ENCODE measurements at regions not wholly inside any gene's neighbourhood (a gene's known extent, or its start where the extent isn't known, plus 50 kb on each side); places are given as distances from the start of the nearest gene placed in this dataset.

DNA sequence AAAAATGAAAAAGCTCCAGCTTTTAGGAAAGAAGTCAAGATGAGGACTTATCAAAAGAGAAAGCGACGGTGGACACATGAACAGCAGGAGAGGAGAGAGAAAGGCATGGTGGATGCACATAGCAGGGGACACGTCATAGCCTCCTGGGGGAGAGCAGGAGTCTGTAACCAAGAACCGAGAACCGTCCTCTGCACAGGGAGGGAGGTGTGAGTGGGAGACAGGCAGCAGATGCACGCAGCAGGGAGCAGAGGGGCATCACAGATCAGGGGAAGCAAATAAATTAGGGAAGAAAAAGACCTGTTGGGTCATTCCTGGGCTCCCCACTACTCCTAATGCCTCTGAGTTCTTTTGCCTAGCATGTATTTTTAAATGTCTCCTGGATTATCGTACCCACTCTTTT, 138.1 kb upstream of the RMST start:
- TF ChIP-seq, protein P1, sequence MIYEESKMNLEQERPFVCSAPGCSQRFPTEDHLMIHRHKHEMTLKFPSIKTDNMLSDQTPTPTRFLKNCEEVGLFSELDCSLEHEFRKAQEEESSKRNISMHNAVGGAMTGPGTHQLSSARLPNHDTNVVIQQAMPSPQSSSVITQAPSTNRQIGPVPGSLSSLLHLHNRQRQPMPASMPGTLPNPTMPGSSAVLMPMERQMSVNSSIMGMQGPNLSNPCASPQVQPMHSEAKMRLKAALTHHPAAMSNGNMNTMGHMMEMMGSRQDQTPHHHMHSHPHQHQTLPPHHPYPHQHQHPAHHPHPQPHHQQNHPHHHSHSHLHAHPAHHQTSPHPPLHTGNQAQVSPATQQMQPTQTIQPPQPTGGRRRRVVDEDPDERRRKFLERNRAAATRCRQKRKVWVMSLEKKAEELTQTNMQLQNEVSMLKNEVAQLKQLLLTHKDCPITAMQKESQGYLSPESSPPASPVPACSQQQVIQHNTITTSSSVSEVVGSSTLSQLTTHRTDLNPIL (CRISPR knock-in tag; IDR thresholded peaks at IDR 0.05; ENCODE audit: low read depth), result no peak
- TF ChIP-seq, protein P2, sequence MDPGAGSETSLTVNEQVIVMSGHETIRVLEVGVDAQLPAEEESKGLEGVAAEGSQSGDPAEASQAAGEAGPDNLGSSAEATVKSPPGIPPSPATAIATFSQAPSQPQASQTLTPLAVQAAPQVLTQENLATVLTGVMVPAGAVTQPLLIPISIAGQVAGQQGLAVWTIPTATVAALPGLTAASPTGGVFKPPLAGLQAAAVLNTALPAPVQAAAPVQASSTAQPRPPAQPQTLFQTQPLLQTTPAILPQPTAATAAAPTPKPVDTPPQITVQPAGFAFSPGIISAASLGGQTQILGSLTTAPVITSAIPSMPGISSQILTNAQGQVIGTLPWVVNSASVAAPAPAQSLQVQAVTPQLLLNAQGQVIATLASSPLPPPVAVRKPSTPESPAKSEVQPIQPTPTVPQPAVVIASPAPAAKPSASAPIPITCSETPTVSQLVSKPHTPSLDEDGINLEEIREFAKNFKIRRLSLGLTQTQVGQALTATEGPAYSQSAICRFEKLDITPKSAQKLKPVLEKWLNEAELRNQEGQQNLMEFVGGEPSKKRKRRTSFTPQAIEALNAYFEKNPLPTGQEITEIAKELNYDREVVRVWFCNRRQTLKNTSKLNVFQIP (CRISPR knock-in tag; IDR thresholded peaks at IDR 0.05; ENCODE audit: borderline replicate concordance, low read depth), result no peak
- no peak for TF ChIP-seq ZC3H10 (CRISPR knock-in tag; IDR thresholded peaks at IDR 0.05)
- no peak for TF ChIP-seq OSR1 (CRISPR knock-in tag; IDR thresholded peaks at IDR 0.05)
- ATAC-seq, result no peak

DNA sequence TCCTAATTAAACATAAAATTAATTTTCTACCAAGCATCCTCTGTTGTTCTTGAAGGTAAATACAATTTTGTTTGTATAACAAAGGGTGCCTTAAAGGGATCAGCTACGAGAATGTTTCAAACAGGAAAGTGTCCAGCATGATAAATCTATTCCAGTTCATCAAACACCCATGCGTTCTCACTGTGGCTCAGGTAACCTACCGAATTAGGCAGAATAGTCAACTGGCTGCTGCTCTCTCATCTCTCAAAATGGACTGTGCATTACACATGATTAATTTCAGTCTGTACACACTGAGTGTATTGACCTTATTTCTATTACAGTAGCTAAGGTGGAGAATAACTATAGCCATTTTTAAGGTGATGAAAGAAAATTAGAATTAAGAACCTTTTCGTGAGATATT, 127.5 kb upstream of the RMST start:
- TF ChIP-seq ZNF70 (CRISPR knock-in tag; IDR thresholded peaks at IDR 0.05), result no peak
- no peak for TF ChIP-seq ARNTL (CRISPR knock-in tag; IDR thresholded peaks at IDR 0.05; ENCODE audit: borderline replicate concordance, low read depth)
- no peak for TF ChIP-seq ISL1 (CRISPR knock-in tag; IDR thresholded peaks at IDR 0.05)
- TF ChIP-seq, protein P3, sequence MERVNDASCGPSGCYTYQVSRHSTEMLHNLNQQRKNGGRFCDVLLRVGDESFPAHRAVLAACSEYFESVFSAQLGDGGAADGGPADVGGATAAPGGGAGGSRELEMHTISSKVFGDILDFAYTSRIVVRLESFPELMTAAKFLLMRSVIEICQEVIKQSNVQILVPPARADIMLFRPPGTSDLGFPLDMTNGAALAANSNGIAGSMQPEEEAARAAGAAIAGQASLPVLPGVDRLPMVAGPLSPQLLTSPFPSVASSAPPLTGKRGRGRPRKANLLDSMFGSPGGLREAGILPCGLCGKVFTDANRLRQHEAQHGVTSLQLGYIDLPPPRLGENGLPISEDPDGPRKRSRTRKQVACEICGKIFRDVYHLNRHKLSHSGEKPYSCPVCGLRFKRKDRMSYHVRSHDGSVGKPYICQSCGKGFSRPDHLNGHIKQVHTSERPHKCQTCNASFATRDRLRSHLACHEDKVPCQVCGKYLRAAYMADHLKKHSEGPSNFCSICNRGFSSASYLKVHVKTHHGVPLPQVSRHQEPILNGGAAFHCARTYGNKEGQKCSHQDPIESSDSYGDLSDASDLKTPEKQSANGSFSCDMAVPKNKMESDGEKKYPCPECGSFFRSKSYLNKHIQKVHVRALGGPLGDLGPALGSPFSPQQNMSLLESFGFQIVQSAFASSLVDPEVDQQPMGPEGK (CRISPR knock-in tag; IDR thresholded peaks at IDR 0.05; ENCODE audit: borderline replicate concordance), result no peak
- TF ChIP-seq SNAI2 (CRISPR knock-in tag; IDR thresholded peaks at IDR 0.05), result no peak
- TF ChIP-seq ZNF565 (CRISPR knock-in tag; conservative IDR thresholded peaks at IDR 0.05; ENCODE audit: low read depth), result no peak
- no peak for TF ChIP-seq GLIS3 (CRISPR knock-in tag; IDR thresholded peaks at IDR 0.05)
- TF ChIP-seq CSDC2 (CRISPR knock-in tag; IDR thresholded peaks at IDR 0.05), result no peak
- TF ChIP-seq ZC3H10 (CRISPR knock-in tag; IDR thresholded peaks at IDR 0.05), result no peak
- no peak for TF ChIP-seq RARB (CRISPR knock-in tag; IDR thresholded peaks at IDR 0.05)
- TF ChIP-seq, protein P4, sequence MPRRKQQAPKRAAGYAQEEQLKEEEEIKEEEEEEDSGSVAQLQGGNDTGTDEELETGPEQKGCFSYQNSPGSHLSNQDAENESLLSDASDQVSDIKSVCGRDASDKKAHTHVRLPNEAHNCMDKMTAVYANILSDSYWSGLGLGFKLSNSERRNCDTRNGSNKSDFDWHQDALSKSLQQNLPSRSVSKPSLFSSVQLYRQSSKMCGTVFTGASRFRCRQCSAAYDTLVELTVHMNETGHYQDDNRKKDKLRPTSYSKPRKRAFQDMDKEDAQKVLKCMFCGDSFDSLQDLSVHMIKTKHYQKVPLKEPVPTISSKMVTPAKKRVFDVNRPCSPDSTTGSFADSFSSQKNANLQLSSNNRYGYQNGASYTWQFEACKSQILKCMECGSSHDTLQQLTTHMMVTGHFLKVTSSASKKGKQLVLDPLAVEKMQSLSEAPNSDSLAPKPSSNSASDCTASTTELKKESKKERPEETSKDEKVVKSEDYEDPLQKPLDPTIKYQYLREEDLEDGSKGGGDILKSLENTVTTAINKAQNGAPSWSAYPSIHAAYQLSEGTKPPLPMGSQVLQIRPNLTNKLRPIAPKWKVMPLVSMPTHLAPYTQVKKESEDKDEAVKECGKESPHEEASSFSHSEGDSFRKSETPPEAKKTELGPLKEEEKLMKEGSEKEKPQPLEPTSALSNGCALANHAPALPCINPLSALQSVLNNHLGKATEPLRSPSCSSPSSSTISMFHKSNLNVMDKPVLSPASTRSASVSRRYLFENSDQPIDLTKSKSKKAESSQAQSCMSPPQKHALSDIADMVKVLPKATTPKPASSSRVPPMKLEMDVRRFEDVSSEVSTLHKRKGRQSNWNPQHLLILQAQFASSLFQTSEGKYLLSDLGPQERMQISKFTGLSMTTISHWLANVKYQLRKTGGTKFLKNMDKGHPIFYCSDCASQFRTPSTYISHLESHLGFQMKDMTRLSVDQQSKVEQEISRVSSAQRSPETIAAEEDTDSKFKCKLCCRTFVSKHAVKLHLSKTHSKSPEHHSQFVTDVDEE (CRISPR knock-in tag; IDR thresholded peaks at IDR 0.05), result no peak
- TF ChIP-seq OSR1 (CRISPR knock-in tag; IDR thresholded peaks at IDR 0.05), result no peak
- no peak for TF ChIP-seq BACH2 (CRISPR knock-in tag; IDR thresholded peaks at IDR 0.05; ENCODE audit: borderline replicate concordance)
- TF ChIP-seq, protein P5, sequence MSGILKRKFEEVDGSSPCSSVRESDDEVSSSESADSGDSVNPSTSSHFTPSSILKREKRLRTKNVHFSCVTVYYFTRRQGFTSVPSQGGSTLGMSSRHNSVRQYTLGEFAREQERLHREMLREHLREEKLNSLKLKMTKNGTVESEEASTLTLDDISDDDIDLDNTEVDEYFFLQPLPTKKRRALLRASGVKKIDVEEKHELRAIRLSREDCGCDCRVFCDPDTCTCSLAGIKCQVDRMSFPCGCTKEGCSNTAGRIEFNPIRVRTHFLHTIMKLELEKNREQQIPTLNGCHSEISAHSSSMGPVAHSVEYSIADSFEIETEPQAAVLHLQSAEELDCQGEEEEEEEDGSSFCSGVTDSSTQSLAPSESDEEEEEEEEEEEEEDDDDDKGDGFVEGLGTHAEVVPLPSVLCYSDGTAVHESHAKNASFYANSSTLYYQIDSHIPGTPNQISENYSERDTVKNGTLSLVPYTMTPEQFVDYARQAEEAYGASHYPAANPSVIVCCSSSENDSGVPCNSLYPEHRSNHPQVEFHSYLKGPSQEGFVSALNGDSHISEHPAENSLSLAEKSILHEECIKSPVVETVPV (CRISPR knock-in tag; IDR thresholded peaks at IDR 0.05), result no peak
- no peak for ATAC-seq

DNA sequence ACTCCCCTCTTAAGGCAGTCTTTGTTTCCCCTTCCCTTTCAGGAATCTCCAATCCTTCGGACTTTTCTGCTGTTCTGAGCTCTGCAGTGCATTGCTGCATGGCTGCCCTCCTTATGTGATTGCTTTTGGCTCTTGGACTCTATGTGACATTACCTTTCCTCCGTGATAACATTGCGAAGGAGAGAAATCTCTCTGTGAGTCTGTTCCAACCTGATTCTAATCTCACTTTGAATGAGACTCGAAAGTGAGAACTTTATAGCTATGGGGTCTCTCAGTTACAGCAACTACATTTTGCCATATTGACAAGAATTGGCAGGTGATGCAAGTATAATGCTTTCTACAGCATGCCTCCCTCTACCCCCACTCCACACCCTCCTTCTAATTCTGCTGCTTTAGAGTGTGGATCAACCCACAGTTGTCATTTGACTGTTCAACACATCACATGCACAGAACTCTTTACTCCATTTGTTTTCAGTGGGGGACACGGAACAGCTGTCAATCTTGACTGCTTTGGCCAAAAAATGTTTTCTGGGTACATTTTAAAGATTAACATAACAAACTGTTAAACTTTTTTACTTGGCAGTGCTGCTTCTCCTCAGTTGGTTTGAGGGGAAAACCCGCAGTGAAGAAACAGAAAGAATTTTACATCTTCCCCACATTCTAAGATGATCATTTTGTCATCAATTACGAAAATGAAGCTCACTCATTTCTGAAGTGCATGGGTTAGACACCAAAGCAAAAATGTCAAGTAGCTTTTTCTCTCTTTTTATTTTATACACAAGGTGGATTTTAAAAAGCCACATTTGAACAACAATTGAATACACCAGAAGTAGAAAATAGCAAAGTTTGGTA, 125.5 kb upstream of the RMST start:
- ATAC-seq, result no peak
- TF ChIP-seq, protein P2 (CRISPR knock-in tag; IDR thresholded peaks at IDR 0.05; ENCODE audit: borderline replicate concordance, low read depth), result no peak
- TF ChIP-seq ZC3H10 (CRISPR knock-in tag; IDR thresholded peaks at IDR 0.05) (no peak), ZFP30 (CRISPR knock-in tag; IDR thresholded peaks at IDR 0.05) (no peak), SNAI2 (CRISPR knock-in tag; IDR thresholded peaks at IDR 0.05) (no peak), ZFP3 (CRISPR knock-in tag; IDR thresholded peaks at IDR 0.05) (no peak), GLIS3 (CRISPR knock-in tag; IDR thresholded peaks at IDR 0.05) (no peak)
- TF ChIP-seq, protein P4 (CRISPR knock-in tag; IDR thresholded peaks at IDR 0.05), result no peak
- TF ChIP-seq, protein P3 (CRISPR knock-in tag; IDR thresholded peaks at IDR 0.05; ENCODE audit: borderline replicate concordance), result no peak

All from SK-N-SH treated with all-trans-retinoic acid at 6 μM for 48 hours (cell line).